Testis (tissue), 2 donors: ENCODE measurements at regions not wholly inside any gene's neighbourhood (a gene's known extent, or its start where the extent isn't known, plus 50 kb on each side); places are given as distances from the start of the nearest gene placed in this dataset.

Experiments used
- POLR2A ChIP-seq: fragments of 450-650 bp; IDR thresholded peaks from one replicate; pipeline ENCODE4 v1.6.1; 2017; ENCODE audit warnings: antibody characterized with exemption, mild to moderate bottlenecking, moderate library complexity
- TF ChIP-seq, protein P1 (sequence below), 3 experiments: fragments of 450-650 bp in 2 of 3; fragments of 200-600 bp in 1 of 3; sonication (generic) in 1 of 3; IDR thresholded peaks; one replicate each; pipeline ENCODE4 v1.5.1; 2016 to 2019; ENCODE audit warnings: antibody characterized with exemption in 3 of 3, mild to moderate bottlenecking in 2 of 3, moderate library complexity in 1 of 3

DNA sequence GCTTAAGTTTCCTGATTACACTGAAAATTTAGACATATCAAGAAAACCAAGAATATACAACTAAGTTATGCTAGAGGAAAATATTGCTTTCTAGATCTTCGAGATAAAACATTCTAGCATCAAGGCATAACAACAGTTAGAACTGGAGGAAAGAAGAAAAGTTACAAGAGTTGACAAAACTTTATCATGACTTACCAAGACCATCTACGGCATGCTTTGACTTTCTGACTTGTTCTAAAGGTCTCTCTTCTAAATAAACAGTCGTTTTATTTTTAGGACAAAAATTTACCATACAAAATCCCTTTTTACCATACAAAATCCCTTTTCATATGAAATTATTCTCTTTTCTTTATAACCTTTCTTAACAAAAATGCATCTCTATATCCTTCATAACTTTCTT lies 1110.1 kb upstream of the CDH10 start:
- TF ChIP-seq, protein P1, sequence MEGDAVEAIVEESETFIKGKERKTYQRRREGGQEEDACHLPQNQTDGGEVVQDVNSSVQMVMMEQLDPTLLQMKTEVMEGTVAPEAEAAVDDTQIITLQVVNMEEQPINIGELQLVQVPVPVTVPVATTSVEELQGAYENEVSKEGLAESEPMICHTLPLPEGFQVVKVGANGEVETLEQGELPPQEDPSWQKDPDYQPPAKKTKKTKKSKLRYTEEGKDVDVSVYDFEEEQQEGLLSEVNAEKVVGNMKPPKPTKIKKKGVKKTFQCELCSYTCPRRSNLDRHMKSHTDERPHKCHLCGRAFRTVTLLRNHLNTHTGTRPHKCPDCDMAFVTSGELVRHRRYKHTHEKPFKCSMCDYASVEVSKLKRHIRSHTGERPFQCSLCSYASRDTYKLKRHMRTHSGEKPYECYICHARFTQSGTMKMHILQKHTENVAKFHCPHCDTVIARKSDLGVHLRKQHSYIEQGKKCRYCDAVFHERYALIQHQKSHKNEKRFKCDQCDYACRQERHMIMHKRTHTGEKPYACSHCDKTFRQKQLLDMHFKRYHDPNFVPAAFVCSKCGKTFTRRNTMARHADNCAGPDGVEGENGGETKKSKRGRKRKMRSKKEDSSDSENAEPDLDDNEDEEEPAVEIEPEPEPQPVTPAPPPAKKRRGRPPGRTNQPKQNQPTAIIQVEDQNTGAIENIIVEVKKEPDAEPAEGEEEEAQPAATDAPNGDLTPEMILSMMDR (IDR thresholded peaks at IDR 0.05) = no peak
- no peak for TF ChIP-seq POLR2A
